ENCODE measurements at regions not wholly inside any gene's neighbourhood (a gene's known extent, or its start where the extent isn't known, plus 50 kb on each side); places are given as distances from the start of the nearest gene placed in this dataset.
"Not testable (repeated sequence)": the region's sequence is repeated elsewhere in the genome, so short reads cannot be mapped to it uniquely, and the experiment has no call there.

GRCh38 chr14:23881282-23881681 lies 72.3 kb upstream of the DHRS4 start:
- Histone ChIP-seq H3K4me1 (no peaks in the 10 kb centered on the region), H3K36me3 (no peaks in the 10 kb centered on the region), H3K4me3 (no peak overlapping the region), H3K9me3 (no peaks in the 10 kb centered on the region), H3K27me3 (peaks cover 0 to 4% (median 0%) of the 10 kb centered on the region in 9 donors), H3K27ac (no peak overlapping the region)
- DNase-seq: no peak
- intact Hi-C loops (cut with DNase I): no loop called here
- WGBS, 4 donors: 80 to 88% (median 84%) methylated on average over 1 of the region's 1 CpG
- ATAC-seq: no peak
- no peak for TF ChIP-seq CTCF (IDR thresholded peaks at IDR 0.05)
- no peak for TF ChIP-seq POLR2A (IDR thresholded peaks at IDR 0.05)

GRCh38 chr14:23883684-23884540 lies 69.7 kb upstream of the DHRS4 start:
- Histone ChIP-seq H3K27ac (no peak overlapping the region), H3K4me3 (no peak overlapping the region), H3K36me3 (no peaks in the 10 kb centered on the region), H3K4me1 (no peaks in the 10 kb centered on the region), H3K9me3 (peaks cover 0 to 19% (median 7%) of the 10 kb centered on the region in 12 donors), H3K27me3 (peaks cover 0 to 4% (median 0%) of the 10 kb centered on the region in 9 donors)
- ATAC-seq (no peak), DNase-seq (no peak)
- intact Hi-C loops (cut with DNase I): no loop called here
- WGBS, 4 donors: 41 to 53% (median 46%) methylated on average over 13 of the region's 13 CpGs
- TF ChIP-seq CTCF (IDR thresholded peaks at IDR 0.05): no peak
- no peak for TF ChIP-seq POLR2A (IDR thresholded peaks at IDR 0.05)

GRCh38 chr14:23884541-23884904 lies 69.0 kb upstream of the DHRS4 start:
- 79 to 90% (median 84%) methylated on average over 5 of the region's 5 CpGs for WGBS, 4 donors
- no peaks in the 10 kb centered on the region for H3K36me3 ChIP-seq
- TF ChIP-seq POLR2A (IDR thresholded peaks at IDR 0.05) (no peak), CTCF (IDR thresholded peaks at IDR 0.05) (no peak)
- H3K9me3 ChIP-seq: peaks cover 0 to 19% (median 7%) of the 10 kb centered on the region in 12 donors
- intact Hi-C loops (cut with DNase I): no loop called here
- H3K4me1 ChIP-seq: no peaks in the 10 kb centered on the region
- no peak overlapping the region for H3K4me3 ChIP-seq
- peaks cover 0 to 5% (median 0%) of the 10 kb centered on the region in 9 donors for H3K27me3 ChIP-seq
- no peak for ATAC-seq
- H3K27ac ChIP-seq: no peak overlapping the region
- DNase-seq: no peak

DNA sequence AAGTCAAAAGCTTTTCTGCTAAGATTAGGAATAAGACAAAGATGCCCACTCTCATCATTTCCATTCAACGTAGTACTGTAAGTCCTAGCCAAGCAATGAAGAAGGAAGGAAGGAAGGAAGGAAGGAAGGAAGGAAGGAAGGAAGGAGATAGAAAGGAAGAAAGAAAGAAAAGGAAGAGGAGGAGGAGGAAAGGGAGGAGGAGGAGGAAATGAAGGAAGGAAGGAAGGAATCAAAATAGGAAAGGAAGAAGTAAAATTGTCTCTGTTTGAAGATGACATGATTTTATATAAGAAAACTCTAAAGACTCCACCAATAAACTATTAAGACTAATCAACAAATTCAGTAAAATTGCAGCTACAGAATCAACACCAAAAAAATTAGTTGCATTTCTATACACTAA lies 66.0 kb upstream of the DHRS4 start:
- Histone ChIP-seq H3K4me3 (no peak overlapping the region), H3K4me1 (no peaks in the 10 kb centered on the region), H3K36me3 (no peaks in the 10 kb centered on the region), H3K9me3 (peaks cover 0 to 19% (median 7%) of the 10 kb centered on the region in 12 donors), H3K27ac (no peak overlapping the region), H3K27me3 (peaks cover 0 to 5% (median 0%) of the 10 kb centered on the region in 9 donors)
- 68 to 79% (median 76%) methylated on average over 1 of the region's 1 CpG for WGBS, 4 donors
- ATAC-seq (no peak), DNase-seq (no peak)
- intact Hi-C loops (cut with DNase I): no loop called here
- TF ChIP-seq CTCF (IDR thresholded peaks at IDR 0.05): no peak
- no peak for TF ChIP-seq POLR2A (IDR thresholded peaks at IDR 0.05)

GRCh38 chr14:23891717-23892116 lies 61.9 kb upstream of the DHRS4 start:
- intact Hi-C loops (cut with DNase I); H3K36me3 ChIP-seq; H3K4me3 ChIP-seq; H3K27ac ChIP-seq; ATAC-seq; H3K4me1 ChIP-seq; H3K27me3 ChIP-seq: not testable (repeated sequence)
- WGBS, 4 donors: 93 to 97% (median 96%) methylated on average over 11 to 26 of the region's 26 CpGs
- H3K9me3 ChIP-seq: peaks cover 0 to 19% (median 7%) of the 10 kb centered on the region in 12 donors
- peak in 1 of 5 donors; percentile 53 for DNase-seq

GRCh38 chr14:23892289-23892688 lies 61.3 kb upstream of the DHRS4 start:
- H3K4me3 ChIP-seq; H3K36me3 ChIP-seq; H3K27ac ChIP-seq; H3K4me1 ChIP-seq; intact Hi-C loops (cut with DNase I); ATAC-seq; DNase-seq; H3K27me3 ChIP-seq: not testable (repeated sequence)
- peaks cover 0 to 18% (median 7%) of the 10 kb centered on the region in 12 donors for H3K9me3 ChIP-seq
- 69 to 90% (median 85%) methylated on average over 3 of the region's 3 CpGs for WGBS, 4 donors

Measured in heart left ventricle (tissue), 16 donors.